GM10266 (cell line): ENCODE measurements at regions not wholly inside any gene's neighbourhood (a gene's known extent, or its start where the extent isn't known, plus 50 kb on each side); places are given as distances from the start of the nearest gene placed in this dataset.

ENCODE experiments used
- DNase-seq: peaks from one replicate; pipeline ENCODE4 v3.0.0; 2012; ENCODE audit errors: extremely low spot score
- TF ChIP-seq, protein P1 (sequence below): IDR thresholded peaks from 2 replicates; pipeline ENCODE4 v1.5.1; 2012; ENCODE audit warnings: mild to moderate bottlenecking, low read depth; ENCODE audit not compliant: control insufficient read depth, insufficient read depth; ENCODE audit errors: missing control alignments

DNA sequence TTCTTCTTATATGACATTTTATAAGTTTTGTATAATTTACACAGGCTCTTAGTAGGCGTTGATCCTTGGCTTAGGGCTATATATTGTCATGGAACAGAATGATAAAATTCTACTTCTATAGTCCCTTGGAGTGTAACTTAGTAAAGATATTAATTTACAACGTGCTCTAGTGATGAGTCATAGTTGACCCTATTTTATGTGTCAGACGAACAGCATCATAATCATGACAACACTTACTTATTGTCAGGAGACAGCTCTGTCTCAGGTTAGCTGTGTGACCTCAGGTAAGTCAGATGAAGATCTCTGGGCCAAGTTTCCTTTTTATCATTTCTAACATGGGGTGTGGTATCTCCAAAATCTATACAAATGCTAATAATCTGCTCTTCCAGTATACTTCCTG lies 473.5 kb downstream of the UTRN start:
- TF ChIP-seq, protein P1, sequence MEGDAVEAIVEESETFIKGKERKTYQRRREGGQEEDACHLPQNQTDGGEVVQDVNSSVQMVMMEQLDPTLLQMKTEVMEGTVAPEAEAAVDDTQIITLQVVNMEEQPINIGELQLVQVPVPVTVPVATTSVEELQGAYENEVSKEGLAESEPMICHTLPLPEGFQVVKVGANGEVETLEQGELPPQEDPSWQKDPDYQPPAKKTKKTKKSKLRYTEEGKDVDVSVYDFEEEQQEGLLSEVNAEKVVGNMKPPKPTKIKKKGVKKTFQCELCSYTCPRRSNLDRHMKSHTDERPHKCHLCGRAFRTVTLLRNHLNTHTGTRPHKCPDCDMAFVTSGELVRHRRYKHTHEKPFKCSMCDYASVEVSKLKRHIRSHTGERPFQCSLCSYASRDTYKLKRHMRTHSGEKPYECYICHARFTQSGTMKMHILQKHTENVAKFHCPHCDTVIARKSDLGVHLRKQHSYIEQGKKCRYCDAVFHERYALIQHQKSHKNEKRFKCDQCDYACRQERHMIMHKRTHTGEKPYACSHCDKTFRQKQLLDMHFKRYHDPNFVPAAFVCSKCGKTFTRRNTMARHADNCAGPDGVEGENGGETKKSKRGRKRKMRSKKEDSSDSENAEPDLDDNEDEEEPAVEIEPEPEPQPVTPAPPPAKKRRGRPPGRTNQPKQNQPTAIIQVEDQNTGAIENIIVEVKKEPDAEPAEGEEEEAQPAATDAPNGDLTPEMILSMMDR, result no peak
- no peak for DNase-seq

DNA sequence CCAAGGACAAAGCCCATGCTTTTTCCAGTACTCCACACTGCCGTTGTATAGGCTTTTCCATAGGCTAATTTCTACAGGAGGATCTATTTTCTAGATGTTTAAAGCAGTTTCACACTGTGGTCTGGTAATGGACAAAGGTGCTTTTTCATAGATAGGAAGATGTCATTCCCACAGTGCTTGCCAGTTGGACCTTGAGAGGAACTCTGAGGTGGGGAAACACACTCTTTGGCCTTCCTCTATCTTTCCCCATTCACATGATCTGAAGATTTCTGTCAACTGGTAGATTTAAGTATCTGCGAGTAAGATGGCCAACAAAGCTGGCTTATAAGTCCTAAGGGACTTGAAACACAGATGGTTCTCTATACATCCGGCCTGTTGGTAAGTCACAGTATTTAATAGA lies 477.3 kb downstream of the UTRN start:
- TF ChIP-seq, protein P1, result no peak
- no peak for DNase-seq

DNA sequence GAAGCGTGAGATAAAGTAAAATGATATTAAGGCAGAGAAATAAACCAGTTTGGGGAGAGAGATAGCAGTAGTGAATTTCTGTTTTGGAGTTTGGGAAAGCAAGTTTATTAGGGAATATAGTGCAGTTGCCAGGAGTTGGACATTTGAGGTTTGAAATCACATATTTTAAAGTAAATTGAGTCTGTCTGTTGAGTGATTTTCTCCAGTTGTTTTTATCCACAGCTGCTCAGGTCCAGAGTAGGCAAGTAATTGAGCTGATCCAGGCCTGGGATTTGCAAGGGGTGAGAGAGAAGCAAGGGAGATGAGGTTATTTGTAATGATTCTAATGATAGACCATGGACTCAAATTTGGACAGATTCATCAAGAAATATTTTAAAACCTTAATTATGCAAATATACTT lies 481.9 kb downstream of the UTRN start:
- TF ChIP-seq, protein P1, result no peak
- DNase-seq, result no peak

DNA sequence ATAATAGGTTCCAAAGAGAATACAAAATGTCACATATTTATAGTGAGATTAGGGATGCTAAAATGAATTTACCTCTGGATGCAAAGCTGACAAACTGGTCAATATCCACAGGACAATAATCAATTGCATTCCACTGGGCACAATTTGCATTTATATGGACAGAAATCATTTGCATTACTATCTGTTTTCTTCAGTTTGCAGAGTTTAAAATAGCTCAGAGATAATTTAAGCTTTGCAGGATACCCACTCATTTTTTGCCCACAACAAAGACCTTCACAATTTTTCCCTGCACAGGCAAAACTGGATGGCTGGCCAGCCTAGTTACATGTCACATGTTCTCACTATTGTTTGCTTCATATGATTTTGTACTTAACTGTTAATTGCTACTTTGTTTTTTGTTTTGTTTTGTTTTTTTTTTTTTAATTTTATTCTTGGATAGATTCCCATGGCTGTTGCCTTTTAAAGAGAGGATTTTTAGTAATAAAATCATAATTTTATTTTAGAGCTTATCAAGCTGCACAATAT lies 483.5 kb downstream of the UTRN start:
- TF ChIP-seq, protein P1, result no peak
- DNase-seq, result no peak

DNA sequence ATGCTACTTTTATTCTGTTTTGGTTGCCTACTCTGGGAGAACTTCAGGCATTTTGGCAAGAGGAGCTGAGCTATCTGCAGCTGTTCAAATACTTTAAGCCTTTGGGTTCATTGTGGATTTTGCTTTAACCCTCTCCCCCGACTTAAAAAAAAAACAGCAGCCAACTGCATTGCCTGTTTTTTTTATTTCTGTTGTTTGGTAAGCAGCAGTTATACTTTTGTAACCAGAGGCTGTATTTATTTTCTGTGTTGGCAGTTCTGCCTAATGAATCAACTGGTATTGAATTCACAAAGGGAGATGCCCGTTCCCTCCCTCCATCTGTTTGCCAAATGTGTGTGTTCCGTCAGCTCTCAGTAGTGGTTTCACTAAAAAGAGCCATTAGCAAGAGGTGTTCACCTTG lies 484.0 kb downstream of the UTRN start:
- TF ChIP-seq, protein P1, result no peak
- no peak for DNase-seq

DNA sequence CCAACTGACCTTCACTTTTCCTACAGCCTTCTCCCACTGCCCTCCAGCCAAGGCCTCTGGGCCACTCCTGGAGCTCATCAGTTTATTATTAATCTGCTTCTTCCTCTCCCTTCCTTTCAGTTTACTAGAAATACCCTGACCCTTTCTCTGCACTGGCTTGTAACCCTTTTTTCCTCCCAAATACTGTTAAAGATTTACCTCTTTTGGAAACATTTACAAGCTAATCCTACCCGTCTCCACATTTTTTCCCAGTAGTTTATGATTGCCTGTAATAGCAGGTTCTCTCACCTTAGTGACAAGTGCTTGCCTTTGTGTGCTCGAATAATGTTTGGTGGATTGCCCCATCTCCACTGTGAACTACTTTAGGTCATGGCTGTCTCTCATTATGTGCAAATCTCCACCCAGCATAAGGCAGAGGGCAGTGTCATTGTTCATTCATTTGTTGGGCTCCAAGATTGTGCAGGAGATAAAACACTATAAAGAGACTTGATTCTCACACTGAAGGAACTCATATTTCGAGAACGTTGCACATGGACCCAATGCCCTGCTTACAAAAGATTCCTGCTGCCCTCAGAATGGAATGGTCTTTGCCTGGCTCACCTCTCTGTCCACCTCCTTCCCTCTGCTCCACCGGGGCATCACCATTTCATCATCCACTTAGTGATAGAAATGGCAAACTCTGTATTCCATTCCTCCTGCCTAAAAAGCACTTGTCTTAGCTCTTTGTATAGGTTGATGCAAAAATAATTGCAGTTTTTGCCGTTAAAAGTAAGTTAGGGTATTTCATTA lies 491.1 kb downstream of the UTRN start:
- no peak for DNase-seq
- TF ChIP-seq, protein P1, result no peak

DNA sequence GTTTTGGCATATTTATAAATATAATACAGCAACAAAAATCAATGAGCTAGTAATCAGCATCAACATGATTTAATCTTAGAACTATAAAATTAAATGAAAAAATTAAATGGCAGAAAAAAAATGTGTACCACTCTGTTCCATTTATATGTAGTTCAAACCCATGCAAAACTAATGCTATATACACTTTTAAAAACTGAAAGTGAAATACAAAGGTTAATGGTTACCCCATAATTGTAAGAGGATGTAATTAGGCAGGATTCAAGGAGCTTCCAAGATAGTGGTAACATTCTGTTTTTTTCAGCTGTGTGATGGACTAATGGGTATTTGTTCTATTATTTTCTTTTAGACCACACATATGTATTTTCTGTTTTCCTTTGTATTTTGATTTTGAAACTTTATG lies 492.1 kb downstream of the UTRN start:
- no peak for DNase-seq

More for the DNA sequence above, 492.1 kb downstream of the UTRN start:
- TF ChIP-seq, protein P1, result no peak
